GM19463 (cell line): ENCODE measurements at regions not wholly inside any gene's neighbourhood (a gene's known extent, or its start where the extent isn't known, plus 50 kb on each side); places are given as distances from the start of the nearest gene placed in this dataset.

ENCODE experiments used
- ATAC-seq: cut with Tn5 transposase; IDR thresholded peaks from one replicate; pipeline ENCODE4 v1.9.1; 2021; ENCODE audit warnings: mild to moderate bottlenecking, moderate library complexity; ENCODE audit not compliant: unreplicated experiment

- no peak for ATAC-seq
Measured at GRCh38 chr6:6518631-6519427, 69.7 kb upstream of the LY86 start.

GRCh38 chr6:6521961-6522482, 66.5 kb upstream of the LY86 start:
- no peak for ATAC-seq

- ATAC-seq, result no peak
Measured at GRCh38 chr6:6522709-6523108, 65.8 kb upstream of the LY86 start.

GRCh38 chr6:6524951-6525350, 63.6 kb upstream of the LY86 start:
- ATAC-seq, result no peak

- no peak for ATAC-seq
Measured at GRCh38 chr6:6525933-6526332, 62.6 kb upstream of the LY86 start.

- ATAC-seq, result no peak
Measured at GRCh38 chr6:6529275-6529674, 59.2 kb upstream of the LY86 start.

- no peak for ATAC-seq
Measured at GRCh38 chr6:6533176-6533575, 55.3 kb upstream of the LY86 start.

- no peak for ATAC-seq
Measured at GRCh38 chr6:6534399-6534798, 54.1 kb upstream of the LY86 start.

- no peak for ATAC-seq
Measured at GRCh38 chr6:6537488-6538260, 50.8 kb upstream of the LY86 start.

- ATAC-seq, result no peak
Measured at GRCh38 chr6:6538261-6538660, 50.3 kb upstream of the LY86 start.
